ENCODE measurements at regions not wholly inside any gene's neighbourhood (a gene's known extent, or its start where the extent isn't known, plus 50 kb on each side); places are given as distances from the start of the nearest gene placed in this dataset.
A peak's percentile ranks its signal among the peaks of the same experiment; 100 is the strongest.

DNA sequence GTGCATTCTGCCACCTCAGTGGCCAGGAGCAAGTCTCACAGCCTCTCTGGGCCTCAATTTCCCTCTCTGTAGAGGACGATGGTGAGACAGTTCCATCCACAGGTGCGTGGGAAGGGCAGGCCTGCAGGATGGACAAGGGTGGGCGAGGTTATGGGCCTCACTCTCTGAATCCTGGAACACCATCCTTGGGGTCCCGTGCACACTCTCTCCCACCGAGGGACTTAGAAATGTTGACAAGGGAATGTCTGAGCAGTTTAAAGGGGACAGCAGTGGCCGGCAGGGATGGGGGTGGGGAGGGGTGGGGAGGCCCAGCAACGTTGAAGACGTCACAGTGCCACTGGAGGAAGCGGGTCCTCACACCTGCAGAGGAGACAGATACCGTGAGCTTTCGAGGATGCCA is 111.5 kb downstream of the FOXL3 start:
- ATAC-seq, result no peak
- no peak for DNase-seq
- Histone ChIP-seq H3K4me1 (no peaks in the 10 kb centered on the region), H3K36me3 (no peaks in the 10 kb centered on the region), H3K4me3 (no peak overlapping the region), H3K27ac (no peak overlapping the region), H3K27me3 (ENCODE audit: low read depth) (peaks cover 7% of the 10 kb centered on the region), H3K9me3 (peaks cover 5% of the 10 kb centered on the region)
- intact Hi-C loops (cut with DNase I), result no loop called here
- TF ChIP-seq, protein P1, sequence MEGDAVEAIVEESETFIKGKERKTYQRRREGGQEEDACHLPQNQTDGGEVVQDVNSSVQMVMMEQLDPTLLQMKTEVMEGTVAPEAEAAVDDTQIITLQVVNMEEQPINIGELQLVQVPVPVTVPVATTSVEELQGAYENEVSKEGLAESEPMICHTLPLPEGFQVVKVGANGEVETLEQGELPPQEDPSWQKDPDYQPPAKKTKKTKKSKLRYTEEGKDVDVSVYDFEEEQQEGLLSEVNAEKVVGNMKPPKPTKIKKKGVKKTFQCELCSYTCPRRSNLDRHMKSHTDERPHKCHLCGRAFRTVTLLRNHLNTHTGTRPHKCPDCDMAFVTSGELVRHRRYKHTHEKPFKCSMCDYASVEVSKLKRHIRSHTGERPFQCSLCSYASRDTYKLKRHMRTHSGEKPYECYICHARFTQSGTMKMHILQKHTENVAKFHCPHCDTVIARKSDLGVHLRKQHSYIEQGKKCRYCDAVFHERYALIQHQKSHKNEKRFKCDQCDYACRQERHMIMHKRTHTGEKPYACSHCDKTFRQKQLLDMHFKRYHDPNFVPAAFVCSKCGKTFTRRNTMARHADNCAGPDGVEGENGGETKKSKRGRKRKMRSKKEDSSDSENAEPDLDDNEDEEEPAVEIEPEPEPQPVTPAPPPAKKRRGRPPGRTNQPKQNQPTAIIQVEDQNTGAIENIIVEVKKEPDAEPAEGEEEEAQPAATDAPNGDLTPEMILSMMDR (IDR thresholded peaks at IDR 0.05), result no peak

DNA sequence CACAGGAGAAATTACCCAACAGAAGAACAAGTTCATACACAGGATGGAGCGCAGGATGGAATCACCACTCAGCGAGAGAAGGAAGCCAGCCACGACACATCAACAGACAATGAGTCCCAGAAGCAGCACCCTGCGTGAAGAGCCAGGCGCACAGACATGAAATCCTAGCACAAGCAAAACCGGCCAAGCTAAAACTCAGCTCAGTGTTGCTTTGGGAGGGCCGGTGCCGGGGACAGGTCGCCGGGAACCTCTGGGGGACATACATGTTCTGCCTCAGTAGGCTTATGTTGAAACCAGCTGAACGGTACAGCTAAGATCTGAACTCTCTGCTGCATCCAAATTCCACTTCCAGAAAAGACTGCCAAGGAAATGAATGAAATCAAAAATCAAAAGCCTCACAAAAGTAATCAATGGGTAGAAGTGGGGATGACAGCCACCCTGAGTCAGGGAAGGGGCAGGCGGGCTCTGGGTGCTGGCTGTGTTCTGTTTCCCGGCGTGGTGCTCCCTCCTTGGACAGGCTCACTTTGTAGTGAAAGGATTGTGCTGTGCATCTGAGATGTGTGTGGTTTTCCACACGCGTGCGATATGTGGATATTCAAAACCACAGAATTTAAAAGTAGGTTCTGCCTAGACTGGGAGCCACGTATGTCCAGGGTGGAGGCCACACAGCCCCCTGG is 114.7 kb downstream of the PDGFA start:
- TF ChIP-seq, protein P1 (IDR thresholded peaks at IDR 0.05), result no peak
- intact Hi-C loops (cut with DNase I), result no loop called here

DNA sequence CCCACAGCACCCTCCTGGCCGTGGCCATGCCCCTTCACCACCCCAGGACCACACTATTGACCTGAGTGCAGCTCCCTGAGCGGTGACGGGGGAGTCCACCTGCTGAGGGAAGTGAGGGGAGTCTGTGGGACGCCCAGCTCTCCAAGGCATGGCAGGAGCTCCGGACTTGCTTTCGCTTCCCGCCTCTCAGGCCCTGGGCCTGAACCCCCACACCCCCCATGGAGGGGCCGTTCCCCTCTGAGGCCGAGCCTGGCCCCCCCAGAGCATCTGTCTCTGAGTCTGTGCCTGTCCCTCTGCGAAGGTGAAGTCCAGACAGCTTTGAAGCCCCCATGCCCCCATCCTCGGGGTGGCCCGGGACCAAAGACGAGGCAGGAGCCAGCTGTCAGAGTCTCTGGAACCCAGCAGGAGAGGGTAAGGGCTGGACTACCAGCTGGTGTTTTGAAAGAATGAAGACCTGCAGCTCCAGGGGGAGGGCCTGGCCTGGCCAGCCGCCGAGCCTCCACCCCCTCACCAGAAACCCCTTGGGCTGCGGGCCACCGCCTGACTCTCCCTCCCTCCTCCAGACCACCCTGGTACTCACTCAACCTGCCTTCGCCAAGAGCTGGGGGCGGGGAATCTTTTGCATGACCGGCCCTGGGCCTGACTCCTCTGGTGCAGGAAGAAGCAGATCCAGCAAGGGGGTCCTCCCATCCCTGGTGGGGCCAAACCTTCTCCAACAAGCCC is 114.0 kb downstream of the PDGFA start:
- TF ChIP-seq, protein P1 (IDR thresholded peaks at IDR 0.05), result no peak
- intact Hi-C loops (cut with DNase I), result no loop called here
- no peak overlapping the region for H3K4me3 ChIP-seq
- H3K9me3 ChIP-seq, result no peaks in the 10 kb centered on the region
- DNase-seq (peak; percentile 27), ATAC-seq (no peak)
- no peak overlapping the region for H3K27ac ChIP-seq
- H3K4me1 ChIP-seq, result no peaks in the 10 kb centered on the region
- no peaks in the 10 kb centered on the region for H3K36me3 ChIP-seq
- peaks cover 23% of the 10 kb centered on the region for H3K27me3 ChIP-seq (ENCODE audit: low read depth)

More for the DNA sequence above, 114.7 kb downstream of the PDGFA start:
- DNase-seq (no peak), ATAC-seq (no peak)
- no peak overlapping the region for H3K27ac ChIP-seq
- H3K4me3 ChIP-seq, result no peak overlapping the region
- no peaks in the 10 kb centered on the region for H3K36me3 ChIP-seq
- H3K4me1 ChIP-seq, result no peaks in the 10 kb centered on the region
- peaks cover 17% of the 10 kb centered on the region for H3K27me3 ChIP-seq (ENCODE audit: low read depth)
- no peaks in the 10 kb centered on the region for H3K9me3 ChIP-seq

DNA sequence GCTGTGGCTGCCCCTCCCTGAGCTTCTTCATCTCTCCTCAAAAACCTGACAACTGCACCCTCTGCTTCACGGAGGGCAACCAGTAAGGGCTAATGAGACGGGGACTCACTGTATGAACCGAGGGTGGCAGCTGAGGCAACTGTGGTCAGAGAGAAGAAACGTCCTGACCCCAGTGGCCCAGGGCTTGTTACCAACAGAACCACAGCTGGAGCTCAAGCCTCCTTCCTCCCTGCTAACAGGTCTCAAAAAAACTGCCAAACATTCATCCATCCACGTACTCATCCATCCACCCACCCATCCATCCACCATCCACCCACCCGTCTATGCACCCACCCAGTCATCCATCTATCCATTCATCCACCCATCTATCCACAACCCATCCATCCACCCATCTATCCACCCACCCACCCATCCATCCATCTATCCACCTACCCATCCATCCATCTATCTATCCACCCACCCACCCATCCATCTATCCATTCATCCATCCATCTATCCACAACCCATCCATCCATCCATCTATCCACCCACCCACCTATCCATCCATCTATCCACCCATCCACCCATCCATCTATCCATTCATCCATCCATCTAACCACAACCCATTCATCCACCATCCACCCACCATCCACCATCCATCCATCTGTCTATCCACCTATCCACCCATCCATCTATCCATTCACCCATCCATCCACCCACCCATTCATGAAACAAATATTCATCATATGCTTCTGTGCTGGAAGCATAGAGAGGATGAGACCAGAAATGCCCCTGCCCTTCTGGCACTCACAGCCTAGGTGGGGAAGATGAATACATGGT is 111.7 kb downstream of the PDGFA start:
- ATAC-seq, result no peak
- Histone ChIP-seq H3K27me3 (ENCODE audit: low read depth) (peaks cover 22% of the 10 kb centered on the region), H3K4me3 (no peak overlapping the region), H3K27ac (no peak overlapping the region), H3K4me1 (no peaks in the 10 kb centered on the region), H3K9me3 (no peaks in the 10 kb centered on the region), H3K36me3 (no peaks in the 10 kb centered on the region)
- TF ChIP-seq, protein P1 (IDR thresholded peaks at IDR 0.05), result no peak
- DNase-seq, result no peak
- intact Hi-C loops (cut with DNase I), result no loop called here

DNA sequence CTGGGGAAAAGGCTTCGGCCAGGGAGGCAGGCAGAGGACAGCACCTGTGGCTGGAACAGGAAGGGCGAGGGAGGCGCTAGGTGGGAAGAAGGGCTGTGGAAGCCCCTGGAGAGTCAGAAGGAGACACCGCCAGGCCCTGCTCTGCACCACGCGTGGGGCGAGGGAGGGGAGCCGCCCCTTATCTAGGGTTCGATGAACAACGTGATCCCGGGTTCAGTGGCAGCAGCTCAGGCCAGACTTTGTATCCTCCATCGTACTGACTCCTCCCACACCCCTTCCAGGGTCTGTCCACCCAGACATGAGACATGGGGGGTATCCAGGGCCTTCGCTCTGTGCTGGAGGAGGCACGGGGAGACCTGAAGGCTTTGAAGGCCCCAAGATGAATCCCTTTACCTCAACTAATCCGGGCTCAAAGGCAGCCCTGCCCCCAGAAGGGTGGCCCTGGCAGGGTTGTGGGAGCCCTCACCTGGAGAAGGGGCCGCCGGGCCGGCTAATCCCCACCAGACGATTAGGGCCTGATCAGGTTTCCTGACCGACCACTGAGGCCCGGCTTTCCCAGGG is 110.8 kb downstream of the PDGFA start:
- Histone ChIP-seq H3K27ac (no peak overlapping the region), H3K9me3 (no peaks in the 10 kb centered on the region), H3K36me3 (no peaks in the 10 kb centered on the region), H3K4me3 (no peak overlapping the region), H3K27me3 (ENCODE audit: low read depth) (peaks cover 22% of the 10 kb centered on the region), H3K4me1 (no peaks in the 10 kb centered on the region)
- intact Hi-C loops (cut with DNase I), result no loop called here
- ATAC-seq, result no peak
- TF ChIP-seq, protein P1 (IDR thresholded peaks at IDR 0.05), result no peak
- DNase-seq, result peak; percentile 29

Measured in lower lobe of right lung (tissue), 2 donors.